HG02885 (cell line): ENCODE measurements at regions not wholly inside any gene's neighbourhood (a gene's known extent, or its start where the extent isn't known, plus 50 kb on each side); places are given as distances from the start of the nearest gene placed in this dataset.
"Not testable (repeated sequence)": the region's sequence is repeated elsewhere in the genome, so short reads cannot be mapped to it uniquely, and the experiment has no call there.

ENCODE experiments used
- ATAC-seq: cut with Tn5 transposase; IDR thresholded peaks from one replicate; pipeline ENCODE4 v1.9.1; 2021; ENCODE audit warnings: mild to moderate bottlenecking; ENCODE audit not compliant: unreplicated experiment, poor library complexity

GRCh38 chr12:34301251-34302130 lies 279.2 kb downstream of the ALG10 start:
- no peak for ATAC-seq

GRCh38 chr12:34302131-34302885 lies 280.0 kb downstream of the ALG10 start:
- no peak for ATAC-seq

- ATAC-seq: no peak
Observed at GRCh38 chr12:34303091-34303870, 281.0 kb downstream of the ALG10 start.

GRCh38 chr12:34304001-34304400 lies 281.7 kb downstream of the ALG10 start:
- no peak for ATAC-seq

GRCh38 chr12:34304546-34304945 lies 282.2 kb downstream of the ALG10 start:
- no peak for ATAC-seq

- ATAC-seq: no peak
Observed at GRCh38 chr12:34305176-34305575, 282.9 kb downstream of the ALG10 start.

- ATAC-seq: no peak
Observed at GRCh38 chr12:34306133-34306830, 284.0 kb downstream of the ALG10 start.

- not testable (repeated sequence) for ATAC-seq
Observed at GRCh38 chr12:34309806-34310804, 287.8 kb downstream of the ALG10 start.

- no peak for ATAC-seq
Observed at GRCh38 chr12:34311337-34311736, 289.0 kb downstream of the ALG10 start.

GRCh38 chr12:34327671-34328070 lies 305.4 kb downstream of the ALG10 start:
- ATAC-seq: no peak

- no peak for ATAC-seq
Observed at GRCh38 chr12:34333337-34333736, 311.0 kb downstream of the ALG10 start.

- ATAC-seq: no peak
Observed at GRCh38 chr12:34334538-34334937, 312.2 kb downstream of the ALG10 start.

- ATAC-seq: no peak
Observed at GRCh38 chr12:34334953-34335743, 312.9 kb downstream of the ALG10 start.

- no peak for ATAC-seq
Observed at GRCh38 chr12:34335819-34336262, 313.5 kb downstream of the ALG10 start.

GRCh38 chr12:34336619-34337465 lies 314.5 kb downstream of the ALG10 start:
- no peak for ATAC-seq

- no peak for ATAC-seq
Observed at GRCh38 chr12:34338751-34339150, 316.5 kb downstream of the ALG10 start.

GRCh38 chr12:34339922-34340321 lies 317.6 kb downstream of the ALG10 start:
- ATAC-seq: no peak
